T1000 (cell line): ENCODE measurements at regions not wholly inside any gene's neighbourhood (a gene's known extent, or its start where the extent isn't known, plus 50 kb on each side); places are given as distances from the start of the nearest gene placed in this dataset.
"Not testable (repeated sequence)": the region's sequence is repeated elsewhere in the genome, so short reads cannot be mapped to it uniquely, and the experiment has no call there.

Experiments
- DNase-seq: peaks from one replicate; lab custom pipeline; 2025; ENCODE audit warnings: mixed read lengths; lab: John Stamatoyannopoulos, UW

DNA sequence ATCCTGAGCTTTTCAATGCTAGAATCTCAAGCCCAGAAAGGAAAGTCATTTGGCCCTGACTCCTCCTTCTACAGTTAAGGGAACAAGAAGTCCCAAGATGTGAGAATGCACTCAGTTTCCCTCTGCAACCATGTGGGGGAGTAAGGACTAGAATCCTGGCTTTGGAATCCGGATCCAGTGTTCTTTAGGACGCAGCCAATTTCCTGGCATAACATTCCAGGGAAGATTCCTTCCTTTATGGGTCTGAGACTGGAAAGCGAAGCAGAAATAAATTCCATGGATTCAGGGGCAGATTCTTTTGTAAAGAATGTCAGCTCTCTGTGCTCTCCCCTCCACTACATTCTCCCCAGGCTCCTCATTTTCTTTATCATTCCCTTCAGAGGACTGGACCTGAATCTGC, 151.8 kb upstream of the SOX14 start:
- no peak for DNase-seq

DNA sequence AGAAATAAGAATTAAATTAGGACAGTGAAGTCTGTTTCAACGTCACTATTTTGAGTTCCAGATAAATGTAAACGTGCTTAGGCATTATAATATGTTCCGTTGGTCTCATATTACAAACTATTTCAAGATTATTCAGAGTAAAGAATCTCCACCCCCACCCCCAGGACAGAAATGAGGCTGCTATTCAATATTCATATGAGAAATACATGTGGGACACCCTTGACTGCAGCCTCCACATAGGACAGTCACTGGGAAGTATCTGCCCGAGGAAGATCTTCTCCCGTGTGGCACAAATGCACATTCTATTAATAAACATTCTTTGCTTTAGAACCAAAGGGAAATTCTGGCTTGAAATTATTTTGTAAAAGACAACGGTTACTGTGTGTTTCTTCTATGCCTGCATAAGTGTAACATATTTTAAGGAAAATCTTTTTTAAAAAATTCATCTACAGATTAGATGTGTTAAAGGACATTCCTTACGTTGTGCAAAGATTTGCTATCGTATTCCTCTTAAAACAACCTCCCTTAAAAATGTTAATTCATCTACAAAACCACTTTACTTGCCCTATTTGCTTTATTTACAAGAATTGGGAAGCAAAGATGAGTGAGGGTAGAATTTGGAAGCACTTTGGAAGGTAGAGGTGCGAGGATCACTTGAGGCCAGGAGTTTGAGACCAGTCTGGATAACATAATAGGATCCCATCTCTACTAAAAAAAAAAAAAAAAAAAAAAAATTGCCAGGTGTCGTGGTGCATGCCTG, 148.3 kb upstream of the SOX14 start:
- DNase-seq, result no peak

DNA sequence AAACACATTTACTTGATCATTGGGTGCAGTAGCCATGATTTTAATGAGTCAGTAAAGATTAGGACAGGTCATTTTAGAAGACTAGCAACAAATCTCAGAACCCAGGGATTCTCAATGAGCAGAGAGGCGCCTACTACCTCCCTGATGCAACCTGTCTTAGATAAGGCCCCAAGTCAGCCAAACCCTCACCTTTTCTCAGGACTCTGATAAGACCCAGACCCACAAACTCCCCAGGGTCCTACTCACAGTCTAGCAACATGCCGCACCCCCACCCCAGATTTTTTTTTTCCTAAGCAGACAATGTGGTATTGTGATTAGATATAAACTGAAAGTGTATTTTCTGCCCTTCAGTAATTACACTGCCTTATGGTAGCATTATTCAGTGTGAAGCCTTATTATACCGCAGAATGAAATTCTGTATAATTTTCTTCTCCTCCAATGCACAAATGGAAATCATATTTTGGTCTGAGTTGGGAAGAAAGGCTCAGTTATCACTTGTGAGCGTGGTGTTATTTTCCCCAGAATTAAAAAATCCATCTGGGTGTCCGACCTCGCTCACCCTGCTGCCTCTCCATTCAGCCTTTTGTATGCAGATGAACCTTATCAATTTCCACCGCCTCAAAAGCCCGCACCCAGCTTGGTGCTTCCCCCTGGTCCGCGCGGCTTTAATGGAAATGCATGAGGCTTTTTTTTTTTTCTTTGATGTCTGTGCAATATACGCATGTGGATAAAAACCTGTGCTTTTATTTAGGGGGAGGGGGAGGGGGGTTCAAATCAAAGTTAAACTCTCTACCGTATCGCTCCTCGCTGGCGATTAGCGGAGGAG, 122.0 kb upstream of the SOX14 start:
- DNase-seq, result no peak

DNA sequence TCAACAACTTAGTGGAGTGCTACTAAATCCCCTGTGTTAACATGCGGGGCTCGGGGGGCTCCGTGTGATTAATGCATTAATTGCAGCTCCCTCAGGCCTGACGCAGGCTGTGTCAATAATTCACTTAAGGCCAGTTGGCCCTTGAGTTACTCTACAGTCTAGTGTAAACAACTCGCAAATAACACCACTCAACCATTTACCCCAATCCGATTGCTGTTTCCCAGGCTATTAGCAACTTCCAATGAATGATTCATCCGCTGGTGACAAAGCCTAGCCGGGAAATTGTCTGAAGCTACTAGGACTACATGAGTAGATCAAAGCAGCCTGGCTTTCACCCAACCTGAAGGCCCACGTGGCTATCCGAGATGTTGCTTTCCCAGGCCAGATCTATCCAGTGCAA, 121.3 kb upstream of the SOX14 start:
- no peak for DNase-seq

DNA sequence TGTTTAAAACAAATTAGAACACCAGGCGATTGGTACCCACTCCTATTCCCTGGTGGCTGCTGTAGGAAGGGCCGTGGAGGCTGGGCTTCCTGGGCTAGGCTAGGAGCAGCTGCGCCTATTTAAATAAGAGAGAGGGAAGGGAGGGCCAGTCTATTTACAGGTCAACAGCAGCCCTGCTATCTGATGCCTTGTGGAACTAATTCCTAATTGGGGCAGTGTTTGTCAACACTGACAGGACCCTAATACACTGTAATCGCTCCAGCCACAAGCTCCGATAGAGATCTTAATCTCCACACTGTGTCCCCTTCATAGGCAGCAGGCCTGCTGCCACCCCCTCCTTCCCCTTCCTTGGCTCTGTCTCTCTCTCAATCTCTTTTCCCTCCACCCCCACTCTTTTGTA, 116.9 kb upstream of the SOX14 start:
- DNase-seq, result no peak

DNA sequence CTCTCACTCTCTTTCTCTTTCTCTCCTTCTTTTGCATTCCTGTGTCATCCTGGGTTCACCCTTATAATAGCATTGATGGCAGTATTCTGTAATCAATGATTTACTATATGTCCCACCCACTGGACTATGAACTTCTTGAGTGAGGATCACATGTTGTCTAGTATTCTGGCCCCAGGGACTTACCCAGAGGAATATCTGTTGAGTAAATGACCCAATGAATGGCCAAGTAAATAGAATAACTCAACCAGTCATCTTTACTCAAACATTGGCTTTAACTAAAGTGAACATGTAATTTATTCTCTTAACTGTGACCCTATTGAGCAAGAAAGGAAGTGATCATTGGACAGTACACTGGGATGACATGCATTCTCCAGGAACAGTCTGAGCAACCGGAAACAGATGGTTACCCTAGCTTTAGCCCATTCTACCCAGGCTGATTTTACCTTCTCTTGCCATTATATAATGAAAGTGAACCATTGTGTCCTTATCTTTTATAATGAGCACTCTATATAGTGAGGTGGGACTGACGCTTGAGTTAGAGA, 94.5 kb upstream of the SOX14 start:
- DNase-seq, result no peak

DNA sequence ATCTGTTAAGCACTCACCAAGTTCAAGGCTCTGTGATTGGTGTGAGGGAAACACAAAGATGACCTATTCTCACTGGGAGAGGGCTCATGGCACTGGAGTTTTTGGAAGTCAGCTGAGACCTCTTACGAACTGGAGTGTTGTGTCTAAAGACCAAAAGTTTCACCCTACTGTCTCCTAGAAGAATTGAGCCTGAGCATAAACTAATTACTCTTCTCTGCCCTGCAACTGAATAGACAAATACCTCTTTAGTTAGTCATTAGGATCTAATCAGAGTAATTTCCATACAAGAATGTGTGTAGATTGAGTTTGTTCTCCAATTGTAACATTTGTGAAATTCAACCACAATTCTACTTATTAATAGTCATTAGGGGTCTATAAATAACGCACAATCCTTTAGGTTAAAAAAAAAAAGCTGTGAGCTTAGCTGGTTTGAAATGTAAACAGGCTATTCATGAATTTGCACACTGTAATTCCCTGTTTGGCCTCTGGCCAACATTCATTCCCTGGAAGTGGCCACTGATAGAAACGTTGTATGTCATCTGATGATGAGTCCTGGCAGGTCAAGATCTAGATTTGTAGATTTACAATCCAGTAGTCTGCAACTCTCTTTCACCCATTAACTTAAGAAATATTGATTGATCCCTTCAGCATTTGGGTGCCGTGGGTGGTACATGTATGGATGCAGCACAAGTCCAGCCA, 76.8 kb upstream of the SOX14 start:
- no peak for DNase-seq

DNA sequence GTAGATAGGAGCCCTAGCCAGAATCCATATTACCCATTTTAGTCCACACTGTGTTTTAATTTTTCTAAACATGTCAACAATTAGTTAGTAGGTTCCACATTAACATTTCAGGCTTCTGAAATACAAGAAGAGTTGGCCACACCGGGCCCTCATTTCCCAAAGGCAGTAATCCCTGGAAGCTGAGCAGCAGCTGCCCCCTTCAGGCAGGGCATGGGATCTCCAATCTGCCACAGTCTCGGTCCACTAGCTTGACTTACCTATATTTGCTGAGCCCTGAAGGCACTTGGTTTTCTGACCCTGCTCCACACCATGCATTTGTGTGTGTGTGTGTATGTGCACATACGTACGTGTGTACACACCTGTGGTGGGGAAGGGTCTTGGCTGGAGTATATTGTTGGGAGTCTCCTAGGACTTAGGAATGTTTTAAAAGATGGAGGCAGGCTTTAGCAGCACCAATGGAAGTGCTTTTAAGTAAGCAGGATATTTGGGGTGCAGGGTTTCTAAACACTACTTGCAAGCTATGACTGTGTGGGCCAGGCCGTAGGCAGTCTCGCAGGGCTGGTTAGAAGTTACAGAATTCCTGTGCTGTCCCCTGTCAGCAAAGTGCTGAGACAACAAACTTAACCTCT, 71.2 kb upstream of the SOX14 start:
- no peak for DNase-seq

DNA sequence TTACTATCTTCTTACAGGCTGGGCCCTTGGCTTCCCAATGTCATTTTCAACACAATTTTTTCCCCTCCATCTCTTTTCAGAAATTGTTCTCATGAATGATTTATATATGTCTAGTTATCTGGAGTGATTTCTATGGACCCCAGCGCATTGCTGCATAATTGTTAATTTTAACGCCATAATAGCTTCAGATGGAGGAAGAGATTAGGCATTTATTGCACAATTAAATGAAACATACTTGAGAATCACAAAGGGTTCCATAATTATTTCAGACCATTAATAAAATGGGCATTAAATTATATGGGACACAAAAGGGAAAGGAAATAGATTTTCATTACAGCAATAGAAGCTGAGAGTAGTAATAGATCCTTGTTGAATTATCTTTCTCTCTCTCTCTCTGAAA, 70.3 kb upstream of the SOX14 start:
- DNase-seq, result no peak

DNA sequence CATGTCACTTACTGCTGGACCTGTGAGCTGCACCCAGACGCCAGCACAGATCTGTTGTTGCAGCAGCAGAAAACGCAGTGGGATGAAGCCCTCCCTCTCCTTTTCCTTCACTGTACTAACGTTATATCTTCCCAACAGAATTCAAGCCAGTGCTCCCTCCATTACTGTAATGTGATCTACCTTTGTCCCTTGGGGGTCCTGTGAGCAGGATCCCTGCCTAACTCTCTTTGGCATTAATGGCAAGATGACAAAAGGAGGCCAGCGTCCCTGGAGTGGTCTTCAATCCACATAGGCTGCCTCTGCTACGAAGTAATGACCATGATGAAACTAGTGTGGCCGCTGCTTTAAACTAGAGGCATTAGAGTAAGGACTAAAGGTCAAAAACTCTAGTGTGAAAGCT, 69.3 kb upstream of the SOX14 start:
- DNase-seq, result no peak

DNA sequence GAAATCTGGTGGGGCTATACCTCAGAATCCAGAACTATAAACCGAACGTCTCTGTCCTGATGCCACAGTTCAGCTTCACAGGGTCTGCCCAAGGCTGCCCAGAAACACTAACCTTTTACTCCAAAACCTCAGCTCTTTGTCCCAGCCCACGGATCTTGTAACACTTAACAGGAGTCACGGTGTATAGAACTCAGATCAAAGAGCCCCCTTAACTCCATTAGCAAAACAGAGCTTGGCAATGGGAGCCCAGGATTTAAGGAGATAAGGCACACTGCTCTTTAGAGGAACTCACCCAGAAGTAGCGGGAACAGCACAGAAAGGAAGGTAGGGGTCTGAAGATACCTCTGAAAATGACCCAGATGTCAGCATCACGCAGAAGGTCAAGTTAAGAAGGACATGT, 68.8 kb upstream of the SOX14 start:
- DNase-seq, result no peak

DNA sequence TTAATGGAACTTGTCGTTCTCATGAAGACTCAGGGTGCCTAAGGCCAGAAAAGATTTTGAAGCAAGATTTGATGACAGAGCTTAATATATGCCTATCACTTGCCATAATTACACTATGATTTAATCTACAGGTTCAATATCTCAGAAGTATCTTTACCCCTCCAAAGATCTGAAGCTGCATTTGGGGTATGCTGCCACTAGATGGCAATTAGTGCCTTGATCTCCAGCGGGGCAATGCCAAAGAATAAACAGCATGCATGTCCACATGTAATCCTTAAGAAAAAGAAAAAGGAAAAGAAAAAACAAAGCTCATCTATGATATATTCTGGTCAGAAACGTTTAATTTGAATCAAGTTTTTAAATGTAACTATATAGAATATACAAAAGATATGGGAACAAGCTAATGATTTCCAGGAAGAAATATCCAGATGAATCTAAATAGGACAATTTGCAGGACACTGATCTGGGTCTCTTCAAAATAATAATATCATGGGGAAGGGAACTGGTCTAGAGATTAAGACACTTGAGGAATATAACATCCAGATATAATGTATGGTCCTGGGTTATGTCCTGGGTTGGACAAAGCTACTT, 55.0 kb upstream of the SOX14 start:
- no peak for DNase-seq

DNA sequence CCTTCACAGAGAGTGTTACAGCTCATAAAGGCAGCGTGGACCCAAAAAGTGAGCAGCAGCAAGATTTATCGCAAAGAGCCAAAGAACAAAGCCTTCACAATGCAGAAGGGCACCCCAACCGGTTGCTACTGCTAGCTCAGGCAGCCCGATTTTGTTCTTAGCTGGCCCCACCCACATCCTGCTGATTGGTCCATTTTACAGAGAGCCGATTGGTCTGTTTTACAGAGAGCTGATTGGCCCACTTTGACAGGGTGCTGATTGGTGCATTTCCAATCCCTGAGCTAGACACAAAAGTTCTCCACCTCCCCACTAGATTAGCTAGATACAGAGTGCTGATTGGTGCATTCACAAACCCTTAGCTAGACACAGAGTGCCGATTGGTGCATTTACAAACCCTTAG, 50.1 kb upstream of the SOX14 start:
- not testable (repeated sequence) for DNase-seq
